ENCODE measurements at regions not wholly inside any gene's neighbourhood (a gene's known extent, or its start where the extent isn't known, plus 50 kb on each side); places are given as distances from the start of the nearest gene placed in this dataset.

GRCh38 chr17:71757156-71757555 is 363.7 kb upstream of the SOX9 start:
- TF ChIP-seq CTCF (IDR thresholded peaks at IDR 0.05; ENCODE audit: low read length) (no peak), EZH2 (IDR thresholded peaks at IDR 0.05; ENCODE audit: borderline replicate concordance, low read length) (no peak)

Data from OCI-LY1 (cell line).